ENCODE measurements at regions not wholly inside any gene's neighbourhood (a gene's known extent, or its start where the extent isn't known, plus 50 kb on each side); places are given as distances from the start of the nearest gene placed in this dataset.

GRCh38 chr7:17063045-17063383, 181.2 kb upstream of the AGR3 start:
- no peak for TF ChIP-seq POLR2AphosphoS5 (IDR thresholded peaks at IDR 0.05)
- no peak for TF ChIP-seq CTCF (IDR thresholded peaks at IDR 0.05)
- no peak for TF ChIP-seq POLR2A (IDR thresholded peaks at IDR 0.05)

Measured in breast epithelium (tissue), 3 donors.